CD14-positive monocyte (primary cell): ENCODE measurements at regions not wholly inside any gene's neighbourhood (a gene's known extent, or its start where the extent isn't known, plus 50 kb on each side); places are given as distances from the start of the nearest gene placed in this dataset.

Experiments used
- DNase-seq, 3 donors: peaks; one replicate each; pipeline ENCODE4 v3.0.0-alpha.2; 2011 to 2022
- H2AFZ ChIP-seq: 2 replicates; pipeline ENCODE4 v1.6.0; 2012; ENCODE audit warnings: mild to moderate bottlenecking, low read depth, low read length, inconsistent platforms; ENCODE audit not compliant: insufficient read depth, poor library complexity, severe bottlenecking
- H3K27ac ChIP-seq, 2 donors: 1 replicate in 1 of 2; 2 replicates in 1 of 2; pipeline ENCODE4 v1.5.1; 2012 to 2013; ENCODE audit warnings: low read length in 2 of 2, control low read depth in 1 of 2, inconsistent platforms in 1 of 2, low read depth in 1 of 2, mild to moderate bottlenecking in 1 of 2
- H3K27me3 ChIP-seq, 2 donors: one replicate each; pipeline versions ENCODE4 v1.6.0 to v1.6.1; 2011 to 2013; ENCODE audit warnings: low read length in 2 of 2; ENCODE audit not compliant: control insufficient read depth in 2 of 2, insufficient read depth in 2 of 2
- H3K36me3 ChIP-seq, 2 donors: replicated peaks in 1 of 2; 1 replicate in 1 of 2; 2 replicates in 1 of 2; pipeline versions ENCODE4 v1.5.1 to v1.6.1; 2012 to 2013; ENCODE audit warnings: low read length in 2 of 2, control low read depth in 1 of 2, inconsistent platforms in 1 of 2, mild to moderate bottlenecking in 1 of 2; ENCODE audit not compliant: insufficient read depth in 2 of 2, control insufficient read depth in 1 of 2
- H3K4me1 ChIP-seq, 2 donors: 1 replicate in 1 of 2; 2 replicates in 1 of 2; pipeline versions ENCODE4 v1.5.1 to v1.6.1; 2012 to 2013; ENCODE audit warnings: low read length in 2 of 2, control low read depth in 1 of 2, inconsistent platforms in 1 of 2, mild to moderate bottlenecking in 1 of 2, moderate library complexity in 1 of 2; ENCODE audit not compliant: insufficient read depth in 2 of 2, control insufficient read depth in 1 of 2
- H3K4me2 ChIP-seq: replicated peaks from 2 replicates; pipeline ENCODE3; 2012; ENCODE audit warnings: low read length, moderate library complexity, mild to moderate bottlenecking; ENCODE audit not compliant: poor library complexity, severe bottlenecking; ENCODE audit errors: extremely low read depth
- H3K4me3 ChIP-seq, 3 experiments: fragments of 200-600 bp in 1 of 3; sonication (generic) in 1 of 3; replicated peaks in 1 of 3; 1 replicate in 2 of 3; 2 replicates in 1 of 3; pipeline ENCODE4 v1.5.1; 2011 to 2013; ENCODE audit warnings: low read length in 3 of 3, mild to moderate bottlenecking in 3 of 3, control low read depth in 2 of 3, low read depth in 2 of 3, inconsistent platforms in 1 of 3, moderate library complexity in 1 of 3
- H3K79me2 ChIP-seq: 2 replicates; pipeline ENCODE4 v1.6.0; 2012; ENCODE audit warnings: mild to moderate bottlenecking, control low read depth, inconsistent platforms, low read length, moderate library complexity; ENCODE audit not compliant: insufficient read depth
- H3K9ac ChIP-seq: 2 replicates; pipeline ENCODE4 v1.6.0; 2017; ENCODE audit warnings: low read length, mild to moderate bottlenecking; ENCODE audit not compliant: insufficient read depth, poor library complexity, severe bottlenecking
- H3K9me3 ChIP-seq, 2 donors: replicated peaks in 1 of 2; 1 replicate in 1 of 2; 2 replicates in 1 of 2; pipeline versions ENCODE4 v1.5.1 to v1.6.1; 2012 to 2013; ENCODE audit warnings: low read length in 2 of 2, control low read depth in 1 of 2; ENCODE audit not compliant: control insufficient read depth in 1 of 2, insufficient read depth in 1 of 2
- H4K20me1 ChIP-seq: 2 replicates; pipeline ENCODE4 v1.6.0; 2012; ENCODE audit warnings: mild to moderate bottlenecking, low read length, control low read depth, moderate library complexity; ENCODE audit not compliant: insufficient read depth
- H3K27ac Mint-ChIP-seq, 7 donors: one replicate each; pipeline ENCODE4 v1.8.0; 2020; ENCODE audit warnings: mild to moderate bottlenecking in 7 of 7, mixed read lengths in 7 of 7, moderate library complexity in 6 of 7, inconsistent platforms in 2 of 7
- H3K27me3 Mint-ChIP-seq, 3 donors: one replicate each; pipeline ENCODE4 v1.8.0; 2021 to 2022; ENCODE audit warnings: low read depth in 3 of 3, mild to moderate bottlenecking in 3 of 3, mixed read lengths in 3 of 3, moderate library complexity in 3 of 3, inconsistent platforms in 1 of 3
- H3K36me3 Mint-ChIP-seq, 2 donors: one replicate each; pipeline ENCODE4 v1.8.0; 2020; ENCODE audit warnings: mixed read lengths in 2 of 2, inconsistent platforms in 1 of 2, mild to moderate bottlenecking in 1 of 2
- H3K4me1 Mint-ChIP-seq: one replicate; pipeline ENCODE4 v1.8.0; 2020; ENCODE audit warnings: mild to moderate bottlenecking, mixed read lengths
- H3K4me3 Mint-ChIP-seq, 2 donors: one replicate each; pipeline ENCODE4 v1.8.0; 2020; ENCODE audit warnings: mild to moderate bottlenecking in 2 of 2, mixed read lengths in 2 of 2, moderate library complexity in 1 of 2
- H3K9me3 Mint-ChIP-seq, 7 donors: one replicate each; pipeline ENCODE4 v1.8.0; 2020 to 2022; ENCODE audit warnings: mixed read lengths in 7 of 7, mild to moderate bottlenecking in 6 of 7, moderate library complexity in 6 of 7, inconsistent platforms in 2 of 7
- CTCF ChIP-seq: fragments of 200-600 bp; IDR thresholded peaks from one replicate; pipeline ENCODE4 v1.8.0; 2022; ENCODE audit warnings: antibody characterized with exemption, mild to moderate bottlenecking
- WGBS: methylation state at CpG from one replicate; pipeline ENCODE4 v1.1.5; 2013; ENCODE audit warnings: missing lambda C conversion rate; ENCODE audit not compliant: insufficient coverage; 5-methylcytosine and 5-hydroxymethylcytosine counted together
- intact Hi-C, 2 donors: fragments of 100-400 bp; cut with micrococcal nuclease; formaldehyde crosslinking; loops; one replicate each; pipeline versions ENCODE4 v1.15.0 to v1.15.1; 2023

- H3K4me2 ChIP-seq: no peak overlapping the region
- intact Hi-C loops: loop anchor here in 1 of 2 donors (5.0 to 10.0 kb wide), 2 partner anchors 34 to 79 kb away; no protein-coding TSS in a partner anchor
- H3K9me3 ChIP-seq: no peaks in the 10 kb centered on the region
- H3K4me1 Mint-ChIP-seq: peaks cover 34% of the 10 kb centered on the region
- H3K9ac ChIP-seq: no peak overlapping the region
- peaks cover 10% of the 10 kb centered on the region in 2 donors for H3K36me3 Mint-ChIP-seq
- no peak overlapping the region for H2AFZ ChIP-seq
- WGBS: 86% methylated on average over 7 of the region's 7 CpGs
- TF ChIP-seq CTCF: no peak
- H3K27ac Mint-ChIP-seq: peak overlapping the region in 4 of 7 donors; percentile 12 to 73 (median 42)
- peaks cover 3 to 10% (median 8%) of the 10 kb centered on the region in 3 donors for H3K27me3 Mint-ChIP-seq
- H3K4me3 Mint-ChIP-seq: peak overlapping the region in 1 of 2 donors; percentile 4
- no peak for DNase-seq
- no peaks in the 10 kb centered on the region for H3K27me3 ChIP-seq
- H3K27ac ChIP-seq: no peak overlapping the region
- no peaks in the 10 kb centered on the region for H3K79me2 ChIP-seq
- no peaks in the 10 kb centered on the region for H4K20me1 ChIP-seq
- no peaks in the 10 kb centered on the region for H3K36me3 ChIP-seq
- peaks cover 0 to 1% (median 0%) of the 10 kb centered on the region in 7 donors for H3K9me3 Mint-ChIP-seq
- H3K4me1 ChIP-seq: peaks cover 67 to 75% of the 10 kb centered on the region in 2 donors
- no peak overlapping the region for H3K4me3 ChIP-seq
Measured at GRCh38 chr6:163663575-163663974, 249.1 kb downstream of the QKI start.

- intact Hi-C loops: loop anchor here in 1 of 2 donors (5.0 to 10.0 kb wide), 2 partner anchors 35 to 78 kb away; no protein-coding TSS in a partner anchor
- no peak overlapping the region for H2AFZ ChIP-seq
- H3K27me3 ChIP-seq: no peaks in the 10 kb centered on the region
- Mint-ChIP-seq H3K9me3 (peaks cover 0 to 4% (median 2%) of the 10 kb centered on the region in 7 donors), H3K4me3 (no peak overlapping the region), H3K4me1 (peaks cover 36% of the 10 kb centered on the region), H3K27ac (peak overlapping the region in 3 of 7 donors; percentile 13 to 60 (median 37)), H3K36me3 (peaks cover 10% of the 10 kb centered on the region in 2 donors), H3K27me3 (peaks cover 6 to 10% (median 8%) of the 10 kb centered on the region in 3 donors)
- DNase-seq: no peak
- H3K9me3 ChIP-seq: no peaks in the 10 kb centered on the region
- no peak for TF ChIP-seq CTCF
- H3K27ac ChIP-seq: peak overlapping the region in 1 of 2 donors; percentile 76
- no peaks in the 10 kb centered on the region for H4K20me1 ChIP-seq
- H3K4me2 ChIP-seq: no peak overlapping the region
- no peaks in the 10 kb centered on the region for H3K79me2 ChIP-seq
- no peak overlapping the region for H3K9ac ChIP-seq
- peaks cover 59 to 66% of the 10 kb centered on the region in 2 donors for H3K4me1 ChIP-seq
- no peaks in the 10 kb centered on the region for H3K36me3 ChIP-seq
- WGBS: 96% methylated on average over 8 of the region's 16 CpGs
- no peak overlapping the region for H3K4me3 ChIP-seq
Measured at GRCh38 chr6:163662604-163663225, 248.2 kb downstream of the QKI start.
